Mesenchymal stem cell (in vitro differentiated cells and primary cell): ENCODE measurements at regions not wholly inside any gene's neighbourhood (a gene's known extent, or its start where the extent isn't known, plus 50 kb on each side); places are given as distances from the start of the nearest gene placed in this dataset.

ENCODE experiments used
- DNase-seq: peaks from one replicate; pipeline ENCODE4 v3.0.0-alpha.2; 2013
- H2AFZ ChIP-seq: one replicate; pipeline ENCODE4 v1.6.1; 2013; ENCODE audit warnings: low read depth, mild to moderate bottlenecking, control low read depth, inconsistent platforms, low read length, moderate library complexity
- H2AK5ac ChIP-seq: 2 replicates; pipeline ENCODE4 v1.6.1; 2013; ENCODE audit warnings: low read length, moderate library complexity, mild to moderate bottlenecking, inconsistent platforms; ENCODE audit not compliant: severe bottlenecking
- H2BK120ac ChIP-seq: one replicate; pipeline ENCODE4 v1.6.1; 2013; ENCODE audit warnings: low read depth, mild to moderate bottlenecking, inconsistent platforms, low read length, moderate library complexity
- H2BK12ac ChIP-seq, 2 experiments: one replicate each; pipeline ENCODE4 v1.6.1; 2013; ENCODE audit warnings: inconsistent platforms in 2 of 2, low read length in 2 of 2, mild to moderate bottlenecking in 2 of 2, moderate library complexity in 2 of 2, control low read depth in 1 of 2
- H2BK15ac ChIP-seq: one replicate; pipeline ENCODE4 v1.6.1; 2013; ENCODE audit warnings: mild to moderate bottlenecking, low read depth, inconsistent platforms; ENCODE audit not compliant: poor library complexity, severe bottlenecking
- H2BK5ac ChIP-seq: 2 replicates; pipeline ENCODE4 v1.6.1; 2013; ENCODE audit warnings: low read depth, mild to moderate bottlenecking, low read length, control low read depth, inconsistent platforms; ENCODE audit not compliant: poor library complexity, severe bottlenecking
- H3K14ac ChIP-seq, 2 experiments: one replicate each; pipeline ENCODE4 v1.6.1; 2013; ENCODE audit warnings: inconsistent platforms in 2 of 2, low read length in 2 of 2, control low read depth in 1 of 2, mild to moderate bottlenecking in 1 of 2, moderate library complexity in 1 of 2
- H3K18ac ChIP-seq, 2 experiments: one replicate each; pipeline ENCODE4 v1.6.1; 2013; ENCODE audit warnings: inconsistent platforms in 2 of 2, low read length in 2 of 2, control low read depth in 1 of 2, low read depth in 1 of 2, mild to moderate bottlenecking in 1 of 2
- H3K23ac ChIP-seq, 2 experiments: one replicate each; pipeline ENCODE4 v1.6.1; 2013; ENCODE audit warnings: inconsistent platforms in 2 of 2, low read length in 2 of 2, mild to moderate bottlenecking in 2 of 2, moderate library complexity in 2 of 2, control low read depth in 1 of 2
- H3K27ac ChIP-seq: 2 replicates; pipeline ENCODE4 v1.5.1; 2013; ENCODE audit warnings: mild to moderate bottlenecking, moderate library complexity, low read length, control low read depth, inconsistent platforms; ENCODE audit not compliant: poor library complexity, severe bottlenecking
- H3K27me3 ChIP-seq, 2 experiments: 2 replicates each; pipeline versions ENCODE4 v1.6.1 to v1.7.0; 2013; ENCODE audit warnings: low read length in 2 of 2, mild to moderate bottlenecking in 2 of 2, moderate library complexity in 2 of 2, control low read depth in 1 of 2, inconsistent platforms in 1 of 2; ENCODE audit not compliant: control insufficient read depth in 1 of 2, insufficient read depth in 1 of 2
- H3K36me3 ChIP-seq, 2 experiments: 2 replicates each; pipeline versions ENCODE4 v1.6.1 to v1.7.0; 2013; ENCODE audit warnings: low read length in 2 of 2, control low read depth in 1 of 2, inconsistent platforms in 1 of 2, low read depth in 1 of 2, mild to moderate bottlenecking in 1 of 2; ENCODE audit not compliant: insufficient read depth in 2 of 2, control insufficient read depth in 1 of 2
- H3K4ac ChIP-seq, 2 experiments: one replicate each; pipeline ENCODE4 v1.6.1; 2013; ENCODE audit warnings: inconsistent platforms in 2 of 2, low read length in 2 of 2, mild to moderate bottlenecking in 2 of 2, moderate library complexity in 2 of 2, control low read depth in 1 of 2, low read depth in 1 of 2
- H3K4me1 ChIP-seq: 2 replicates; pipeline ENCODE4 v1.6.1; 2013; ENCODE audit warnings: low read depth, low read length, control low read depth; ENCODE audit not compliant: control insufficient read depth, insufficient read depth
- H3K4me2 ChIP-seq: 2 replicates; pipeline ENCODE4 v1.6.1; 2013; ENCODE audit warnings: low read length, mild to moderate bottlenecking, inconsistent platforms; ENCODE audit not compliant: poor library complexity, severe bottlenecking
- H3K4me3 ChIP-seq, 2 experiments: 2 replicates each; pipeline versions ENCODE4 v1.5.1 to v1.7.0; 2013; ENCODE audit warnings: low read length in 2 of 2, mild to moderate bottlenecking in 2 of 2, control low read depth in 1 of 2, low read depth in 1 of 2; ENCODE audit not compliant: insufficient read depth in 1 of 2
- H3K79me1 ChIP-seq: replicated peaks from 2 replicates; pipeline ENCODE4 v1.6.1; 2013; ENCODE audit warnings: mild to moderate bottlenecking, control low read depth, low read length, inconsistent platforms; ENCODE audit not compliant: poor library complexity, severe bottlenecking
- H3K9ac ChIP-seq: 2 replicates; pipeline ENCODE4 v1.7.0; 2013; ENCODE audit warnings: mild to moderate bottlenecking, low read length, moderate library complexity
- H3K9me3 ChIP-seq: 2 replicates; pipeline ENCODE4 v1.7.0; 2013; ENCODE audit warnings: mild to moderate bottlenecking, low read length; ENCODE audit not compliant: control insufficient read depth
- H4K8ac ChIP-seq: one replicate; pipeline ENCODE4 v1.6.1; 2013; ENCODE audit warnings: inconsistent platforms, mild to moderate bottlenecking, low read length, moderate library complexity
- H4K91ac ChIP-seq: one replicate; pipeline ENCODE4 v1.6.1; 2013; ENCODE audit warnings: mild to moderate bottlenecking, low read length, inconsistent platforms
- WGBS: methylation state at CpG from one replicate; pipeline ENCODE4 v1.1.7; 2013; ENCODE audit warnings: mixed read lengths; 5-methylcytosine and 5-hydroxymethylcytosine counted together

DNA sequence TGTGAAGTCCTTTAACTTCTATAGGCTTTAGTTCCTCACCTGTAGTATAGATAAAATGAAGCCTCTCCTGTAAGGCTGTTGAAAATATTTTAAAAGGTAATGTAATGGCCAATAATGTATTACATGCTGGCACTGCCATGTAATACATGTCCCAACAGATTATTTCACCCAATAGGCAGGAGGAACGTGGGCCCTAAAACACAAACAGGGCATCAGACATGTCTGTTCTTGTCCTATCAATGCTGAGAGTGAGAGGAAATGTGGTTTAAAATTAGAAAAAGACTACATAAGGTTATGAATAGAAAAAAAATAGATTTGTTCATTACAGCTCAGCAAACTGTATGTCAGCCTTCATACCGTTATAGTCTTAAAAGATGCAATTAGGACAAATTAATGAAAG is 492.7 kb upstream of the DDX18 start:
- no peak overlapping the region for H2BK5ac ChIP-seq
- H4K91ac ChIP-seq: no peak overlapping the region
- H3K27ac ChIP-seq: no peak overlapping the region
- no peak overlapping the region for H4K8ac ChIP-seq
- no peak overlapping the region for H2BK15ac ChIP-seq
- H3K9ac ChIP-seq: no peak overlapping the region
- H2AK5ac ChIP-seq: no peak overlapping the region
- no peak overlapping the region for H2BK12ac ChIP-seq
- no peaks in the 10 kb centered on the region for H3K9me3 ChIP-seq
- H3K79me1 ChIP-seq: no peaks in the 10 kb centered on the region
- H3K4me2 ChIP-seq: no peak overlapping the region
- H3K18ac ChIP-seq: no peak overlapping the region
- H3K4me3 ChIP-seq: no peak overlapping the region
- no peak overlapping the region for H3K14ac ChIP-seq
- WGBS: no CpG with 5 or more reads among the region's 2 CpGs
- DNase-seq: no peak
- no peak overlapping the region for H3K4ac ChIP-seq
- no peak overlapping the region for H2BK120ac ChIP-seq
- H3K23ac ChIP-seq: no peak overlapping the region
- no peak overlapping the region for H2AFZ ChIP-seq
- no peaks in the 10 kb centered on the region for H3K36me3 ChIP-seq
- no peaks in the 10 kb centered on the region for H3K27me3 ChIP-seq
- no peaks in the 10 kb centered on the region for H3K4me1 ChIP-seq

DNA sequence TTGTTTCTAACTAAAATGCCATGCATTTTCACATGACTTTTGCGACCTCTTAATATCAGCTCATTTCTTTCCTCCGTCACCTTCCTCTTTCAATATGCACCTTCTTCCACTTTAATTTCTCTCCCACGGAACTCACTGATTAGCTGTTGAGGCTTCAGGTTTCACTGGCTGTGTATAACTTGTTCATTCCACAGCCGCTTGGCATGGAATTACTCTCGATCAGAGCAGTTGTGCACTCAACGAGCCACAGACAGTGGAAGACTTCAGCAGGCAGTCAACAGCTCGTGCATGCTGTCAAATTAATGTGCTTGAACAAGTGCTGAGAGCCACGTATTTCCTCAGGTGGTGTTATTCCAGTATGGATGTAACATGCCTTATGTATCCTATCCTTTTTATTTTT is 491.2 kb upstream of the DDX18 start:
- Histone ChIP-seq H3K23ac (no peak overlapping the region), H3K79me1 (no peaks in the 10 kb centered on the region), H3K9ac (no peak overlapping the region), H3K27ac (no peak overlapping the region), H4K8ac (no peak overlapping the region), H2BK5ac (no peak overlapping the region), H2AFZ (no peak overlapping the region), H3K4me3 (no peak overlapping the region), H2AK5ac (no peak overlapping the region), H3K14ac (no peak overlapping the region), H3K4me2 (no peak overlapping the region), H3K9me3 (no peaks in the 10 kb centered on the region), H3K18ac (no peak overlapping the region), H2BK12ac (no peak overlapping the region), H3K36me3 (no peaks in the 10 kb centered on the region), H2BK120ac (no peak overlapping the region), H3K4ac (no peak overlapping the region), H4K91ac (no peak overlapping the region), H3K27me3 (no peaks in the 10 kb centered on the region), H2BK15ac (no peak overlapping the region), H3K4me1 (no peaks in the 10 kb centered on the region)
- 79% methylated on average over 8 of the region's 8 CpGs for WGBS
- DNase-seq: no peak

DNA sequence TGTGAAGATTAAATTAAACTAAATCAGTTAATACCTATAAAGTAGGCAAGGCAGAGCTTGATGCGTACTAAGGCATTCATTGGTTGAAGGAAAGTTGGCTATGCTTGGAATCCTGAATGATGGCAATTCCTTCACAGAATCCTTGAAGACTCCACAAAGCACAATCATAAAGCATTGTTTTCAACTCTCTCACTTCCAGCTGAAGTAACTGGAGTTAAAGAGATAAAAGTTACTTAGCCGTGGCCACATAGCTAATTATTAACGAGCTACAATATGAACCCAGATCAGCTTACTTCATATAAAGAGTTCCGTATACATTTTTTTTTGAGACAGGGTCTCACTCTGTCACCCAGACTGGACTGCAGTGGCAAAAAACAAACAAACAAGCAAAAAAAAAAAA is 483.9 kb upstream of the DDX18 start:
- no peaks in the 10 kb centered on the region for H3K79me1 ChIP-seq
- no peak overlapping the region for H4K91ac ChIP-seq
- H4K8ac ChIP-seq: no peak overlapping the region
- no peak overlapping the region for H2AFZ ChIP-seq
- H3K14ac ChIP-seq: no peak overlapping the region
- no peak overlapping the region for H3K4ac ChIP-seq
- no peak for DNase-seq
- no peak overlapping the region for H3K27ac ChIP-seq
- no peak overlapping the region for H2AK5ac ChIP-seq
- no peaks in the 10 kb centered on the region for H3K4me1 ChIP-seq
- peaks cover 4% of the 10 kb centered on the region for H3K9me3 ChIP-seq
- H2BK15ac ChIP-seq: no peak overlapping the region
- no peak overlapping the region for H3K4me3 ChIP-seq
- H3K27me3 ChIP-seq: no peaks in the 10 kb centered on the region
- WGBS: 94% methylated on average over 3 of the region's 4 CpGs
- no peak overlapping the region for H3K4me2 ChIP-seq
- H2BK5ac ChIP-seq: no peak overlapping the region
- no peak overlapping the region for H2BK12ac ChIP-seq
- H3K18ac ChIP-seq: no peak overlapping the region
- H2BK120ac ChIP-seq: no peak overlapping the region
- no peaks in the 10 kb centered on the region for H3K36me3 ChIP-seq
- no peak overlapping the region for H3K9ac ChIP-seq
- no peak overlapping the region for H3K23ac ChIP-seq

DNA sequence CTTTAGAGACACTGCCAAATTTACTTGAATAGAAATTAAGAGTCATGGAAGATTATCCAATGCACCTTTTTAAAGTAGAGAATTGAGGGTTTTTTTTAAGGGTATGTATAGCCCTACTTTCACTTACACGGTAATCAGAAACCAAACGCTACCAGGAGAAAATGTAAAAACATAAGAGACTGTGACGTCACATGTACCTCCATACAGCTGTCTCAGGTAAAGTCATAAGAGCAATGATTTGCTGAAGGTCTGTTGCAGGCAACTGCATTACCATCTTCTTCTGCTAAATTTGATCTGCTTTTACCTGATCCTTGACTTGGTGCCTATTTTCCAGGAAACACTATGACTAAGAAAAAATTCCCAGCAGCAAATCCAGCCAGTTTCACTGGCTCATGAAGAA is 478.5 kb upstream of the DDX18 start:
- Histone ChIP-seq H2AK5ac (no peak overlapping the region), H3K79me1 (no peaks in the 10 kb centered on the region), H2AFZ (no peak overlapping the region), H3K9me3 (no peaks in the 10 kb centered on the region), H4K91ac (no peak overlapping the region), H3K36me3 (no peaks in the 10 kb centered on the region), H3K4me1 (no peaks in the 10 kb centered on the region), H3K27me3 (no peaks in the 10 kb centered on the region), H3K4ac (no peak overlapping the region), H3K14ac (no peak overlapping the region), H3K27ac (no peak overlapping the region), H3K4me3 (no peak overlapping the region), H2BK5ac (no peak overlapping the region), H4K8ac (no peak overlapping the region), H3K18ac (no peak overlapping the region), H2BK12ac (no peak overlapping the region), H3K23ac (no peak overlapping the region), H2BK120ac (no peak overlapping the region), H3K9ac (no peak overlapping the region), H2BK15ac (no peak overlapping the region), H3K4me2 (no peak overlapping the region)
- DNase-seq: no peak
- 98% methylated on average over 3 of the region's 3 CpGs for WGBS
